Kidney epithelial cell (primary cell): ENCODE measurements at regions not wholly inside any gene's neighbourhood (a gene's known extent, or its start where the extent isn't known, plus 50 kb on each side); places are given as distances from the start of the nearest gene placed in this dataset.

Experiments used
- DNase-seq: peaks from one replicate; pipeline ENCODE4 v3.0.0-alpha.2; 2010; ENCODE audit warnings: low read depth
- H3K27me3 ChIP-seq: 2 replicates; pipeline ENCODE4 v1.6.0; 2011; ENCODE audit warnings: low read length; ENCODE audit not compliant: control insufficient read depth, insufficient read depth
- H3K36me3 ChIP-seq: 2 replicates; pipeline ENCODE4 v1.5.1; 2011; ENCODE audit warnings: low read length; ENCODE audit not compliant: control insufficient read depth, insufficient read depth
- H3K4me3 ChIP-seq: 2 replicates; pipeline ENCODE4 v1.5.1; 2011; ENCODE audit warnings: low read depth, mild to moderate bottlenecking, control low read depth, low read length
- TF ChIP-seq, protein P1 (sequence below): IDR thresholded peaks from 2 replicates; pipeline ENCODE4 v1.5.1; 2011; ENCODE audit warnings: mild to moderate bottlenecking, moderate library complexity, low read length, control low read depth, inconsistent platforms; ENCODE audit not compliant: insufficient read depth, poor library complexity, severe bottlenecking

DNA sequence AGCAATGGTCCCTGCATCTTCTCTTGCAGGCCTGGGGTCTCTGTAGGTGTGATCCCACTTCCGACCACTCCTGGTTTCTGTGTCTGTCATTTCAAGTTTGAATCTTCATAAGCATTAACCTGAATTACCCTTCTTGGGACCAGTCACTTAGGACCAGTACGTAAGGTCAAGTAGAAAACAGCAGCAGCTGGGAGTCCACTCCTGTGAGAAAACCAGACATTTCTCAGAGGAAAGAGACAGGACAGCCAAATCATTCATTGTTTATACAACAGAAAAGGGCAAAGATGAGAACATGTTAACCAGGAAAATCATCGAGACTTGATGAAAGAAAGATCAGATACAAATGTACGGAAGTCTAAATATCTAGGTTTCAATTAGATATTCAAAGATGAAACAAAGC, 163.0 kb downstream of the MREG start:
- TF ChIP-seq, protein P1, sequence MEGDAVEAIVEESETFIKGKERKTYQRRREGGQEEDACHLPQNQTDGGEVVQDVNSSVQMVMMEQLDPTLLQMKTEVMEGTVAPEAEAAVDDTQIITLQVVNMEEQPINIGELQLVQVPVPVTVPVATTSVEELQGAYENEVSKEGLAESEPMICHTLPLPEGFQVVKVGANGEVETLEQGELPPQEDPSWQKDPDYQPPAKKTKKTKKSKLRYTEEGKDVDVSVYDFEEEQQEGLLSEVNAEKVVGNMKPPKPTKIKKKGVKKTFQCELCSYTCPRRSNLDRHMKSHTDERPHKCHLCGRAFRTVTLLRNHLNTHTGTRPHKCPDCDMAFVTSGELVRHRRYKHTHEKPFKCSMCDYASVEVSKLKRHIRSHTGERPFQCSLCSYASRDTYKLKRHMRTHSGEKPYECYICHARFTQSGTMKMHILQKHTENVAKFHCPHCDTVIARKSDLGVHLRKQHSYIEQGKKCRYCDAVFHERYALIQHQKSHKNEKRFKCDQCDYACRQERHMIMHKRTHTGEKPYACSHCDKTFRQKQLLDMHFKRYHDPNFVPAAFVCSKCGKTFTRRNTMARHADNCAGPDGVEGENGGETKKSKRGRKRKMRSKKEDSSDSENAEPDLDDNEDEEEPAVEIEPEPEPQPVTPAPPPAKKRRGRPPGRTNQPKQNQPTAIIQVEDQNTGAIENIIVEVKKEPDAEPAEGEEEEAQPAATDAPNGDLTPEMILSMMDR = no peak
- Histone ChIP-seq H3K4me3 (no peak overlapping the region), H3K36me3 (no peaks in the 10 kb centered on the region), H3K27me3 (no peaks in the 10 kb centered on the region)
- DNase-seq = no peak

DNA sequence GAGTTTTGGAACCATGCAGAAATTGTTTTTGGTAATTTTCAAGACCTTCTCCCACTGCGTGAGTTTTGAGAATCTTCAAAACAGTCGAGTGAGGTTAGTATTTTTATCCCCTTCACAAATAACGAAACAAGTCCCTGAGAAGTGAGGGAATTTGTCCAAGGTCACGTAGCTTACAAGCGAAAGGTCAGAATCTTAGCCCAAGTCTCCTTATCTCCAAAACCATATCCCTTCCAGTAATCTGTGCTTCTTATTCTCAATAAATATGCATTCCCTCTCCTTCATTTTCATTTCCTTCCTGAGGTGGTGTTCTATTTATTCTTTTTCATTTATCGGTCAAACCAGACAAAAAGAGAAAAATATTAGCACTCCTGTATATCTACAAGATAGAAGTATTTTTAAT, 163.6 kb downstream of the MREG start:
- no peak for DNase-seq
- Histone ChIP-seq H3K27me3 (no peaks in the 10 kb centered on the region), H3K36me3 (no peaks in the 10 kb centered on the region), H3K4me3 (no peak overlapping the region)
- TF ChIP-seq, protein P1 = no peak

DNA sequence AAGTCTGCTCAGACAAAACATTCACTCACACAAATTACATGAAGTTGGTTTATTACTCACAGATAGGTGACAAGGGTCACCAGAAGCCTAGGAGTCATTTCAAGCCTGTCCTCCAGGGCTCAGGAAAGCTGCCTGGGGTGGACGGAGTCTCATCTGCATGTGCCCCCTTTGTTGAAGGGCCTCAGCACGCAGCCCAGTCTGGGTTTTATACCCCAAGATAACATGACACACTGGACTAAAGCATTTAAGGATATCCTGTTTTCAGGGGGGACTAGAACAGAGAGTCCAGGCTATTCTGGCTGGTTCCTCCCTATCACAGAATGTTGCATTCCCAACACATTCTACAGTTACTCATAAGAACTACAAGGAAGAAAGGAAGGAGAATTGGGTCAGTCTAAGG, 164.7 kb downstream of the MREG start:
- H3K27me3 ChIP-seq = no peaks in the 10 kb centered on the region
- H3K36me3 ChIP-seq = no peaks in the 10 kb centered on the region
- TF ChIP-seq, protein P1 = no peak
- no peak for DNase-seq
- no peak overlapping the region for H3K4me3 ChIP-seq

DNA sequence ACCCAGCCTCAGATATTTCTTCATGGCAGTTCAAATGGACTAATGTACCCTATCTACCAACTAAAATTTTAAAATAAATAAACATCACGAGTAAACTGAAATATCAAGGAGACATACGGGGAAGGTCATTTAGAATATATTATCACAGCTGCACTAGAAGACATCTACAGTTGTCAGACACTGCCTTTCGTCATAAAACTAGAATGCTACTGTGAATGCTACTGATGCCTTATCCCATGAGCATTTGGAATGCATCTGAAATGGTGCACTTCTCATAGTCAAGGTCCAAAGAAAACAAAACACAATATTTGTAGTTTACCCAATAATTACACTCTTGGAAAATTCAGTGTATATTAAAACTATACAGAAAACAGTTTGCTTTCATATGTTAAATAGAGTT, 165.2 kb downstream of the MREG start:
- TF ChIP-seq, protein P1 = no peak
- no peak for DNase-seq
- no peaks in the 10 kb centered on the region for H3K36me3 ChIP-seq
- H3K4me3 ChIP-seq = no peak overlapping the region
- H3K27me3 ChIP-seq = no peaks in the 10 kb centered on the region

DNA sequence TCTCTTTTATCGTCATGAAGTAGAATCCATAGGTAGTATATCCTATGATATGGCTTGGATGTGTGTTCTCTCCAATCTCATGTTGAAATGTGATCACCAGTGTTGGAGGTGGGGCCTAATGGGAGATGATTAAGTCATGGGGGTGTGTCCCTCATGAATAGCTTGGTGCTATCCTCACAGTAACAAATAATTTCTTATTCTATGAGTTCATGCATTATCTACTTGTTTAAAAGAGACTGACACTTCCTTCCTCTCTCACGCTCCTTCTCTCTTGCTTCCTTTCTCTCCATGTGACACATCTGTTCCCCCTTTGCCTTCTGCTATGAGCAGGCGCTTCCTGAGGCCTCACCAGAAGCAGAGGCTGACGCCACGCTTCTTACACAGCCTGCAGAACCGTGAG, 165.6 kb downstream of the MREG start:
- H3K4me3 ChIP-seq = no peak overlapping the region
- TF ChIP-seq, protein P1 = no peak
- no peaks in the 10 kb centered on the region for H3K27me3 ChIP-seq
- no peak for DNase-seq
- H3K36me3 ChIP-seq = no peaks in the 10 kb centered on the region

DNA sequence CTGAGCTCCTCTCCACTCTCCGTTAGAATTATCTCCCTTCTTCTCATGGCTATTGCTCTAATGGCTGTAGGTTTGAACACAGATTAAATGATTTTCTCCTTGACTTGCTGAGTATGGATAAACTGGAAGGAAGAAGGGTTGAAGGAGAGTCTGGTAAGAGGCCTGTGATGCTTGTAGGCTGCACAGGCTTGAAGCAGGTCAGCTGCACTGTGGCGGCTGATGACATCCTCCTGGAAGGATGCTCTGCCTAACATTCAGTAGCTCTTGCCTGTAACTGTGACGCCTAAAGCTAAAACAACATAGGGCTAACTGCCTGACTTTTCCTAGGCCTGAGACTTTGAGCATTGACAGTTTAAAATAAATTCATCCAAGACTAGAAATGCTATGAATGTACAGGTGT, 166.3 kb downstream of the MREG start:
- H3K36me3 ChIP-seq = no peaks in the 10 kb centered on the region
- H3K4me3 ChIP-seq = no peak overlapping the region
- DNase-seq = no peak
- TF ChIP-seq, protein P1 = no peak
- no peaks in the 10 kb centered on the region for H3K27me3 ChIP-seq
